ENCODE measurements at regions not wholly inside any gene's neighbourhood (a gene's known extent, or its start where the extent isn't known, plus 50 kb on each side); places are given as distances from the start of the nearest gene placed in this dataset.

GRCh38 chr3:189025866-189026265, 145.9 kb upstream of the TPRG1 start:
- H3K9me3 ChIP-seq: no peaks in the 10 kb centered on the region
- H3K4me1 ChIP-seq: no peaks in the 10 kb centered on the region
- H3K27ac ChIP-seq (replicated peaks in 1 of 4): no peak overlapping the region
- TF ChIP-seq POLR2A (IDR thresholded peaks at IDR 0.05; ENCODE audit: low read depth): no peak
- TF ChIP-seq, protein P1, sequence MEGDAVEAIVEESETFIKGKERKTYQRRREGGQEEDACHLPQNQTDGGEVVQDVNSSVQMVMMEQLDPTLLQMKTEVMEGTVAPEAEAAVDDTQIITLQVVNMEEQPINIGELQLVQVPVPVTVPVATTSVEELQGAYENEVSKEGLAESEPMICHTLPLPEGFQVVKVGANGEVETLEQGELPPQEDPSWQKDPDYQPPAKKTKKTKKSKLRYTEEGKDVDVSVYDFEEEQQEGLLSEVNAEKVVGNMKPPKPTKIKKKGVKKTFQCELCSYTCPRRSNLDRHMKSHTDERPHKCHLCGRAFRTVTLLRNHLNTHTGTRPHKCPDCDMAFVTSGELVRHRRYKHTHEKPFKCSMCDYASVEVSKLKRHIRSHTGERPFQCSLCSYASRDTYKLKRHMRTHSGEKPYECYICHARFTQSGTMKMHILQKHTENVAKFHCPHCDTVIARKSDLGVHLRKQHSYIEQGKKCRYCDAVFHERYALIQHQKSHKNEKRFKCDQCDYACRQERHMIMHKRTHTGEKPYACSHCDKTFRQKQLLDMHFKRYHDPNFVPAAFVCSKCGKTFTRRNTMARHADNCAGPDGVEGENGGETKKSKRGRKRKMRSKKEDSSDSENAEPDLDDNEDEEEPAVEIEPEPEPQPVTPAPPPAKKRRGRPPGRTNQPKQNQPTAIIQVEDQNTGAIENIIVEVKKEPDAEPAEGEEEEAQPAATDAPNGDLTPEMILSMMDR (IDR thresholded peaks at IDR 0.05): no peak
- no peak for TF ChIP-seq POLR2AphosphoS5 (IDR thresholded peaks at IDR 0.05)
- no peak for TF ChIP-seq EP300 (IDR thresholded peaks at IDR 0.05)
- no peaks in the 10 kb centered on the region for H3K27me3 ChIP-seq
- H3K36me3 ChIP-seq: no peaks in the 10 kb centered on the region
- 88% methylated on average over 2 of the region's 2 CpGs for WGBS
- H3K4me3 ChIP-seq: no peak overlapping the region
- DNase-seq (ENCODE audit: extremely low spot score): no peak
- intact Hi-C loops (cut with DNase I): no loop called here

- no peak overlapping the region for H3K4me3 ChIP-seq
- no peak overlapping the region for H3K27ac ChIP-seq (replicated peaks in 1 of 4)
- 91% methylated on average over 4 of the region's 4 CpGs for WGBS
- no peaks in the 10 kb centered on the region for H3K9me3 ChIP-seq
- TF ChIP-seq, protein P1 (IDR thresholded peaks at IDR 0.05): no peak
- no peak for TF ChIP-seq POLR2AphosphoS5 (IDR thresholded peaks at IDR 0.05)
- TF ChIP-seq EP300 (IDR thresholded peaks at IDR 0.05): no peak
- no peak for TF ChIP-seq POLR2A (IDR thresholded peaks at IDR 0.05; ENCODE audit: low read depth)
- no peaks in the 10 kb centered on the region for H3K27me3 ChIP-seq
- no peaks in the 10 kb centered on the region for H3K4me1 ChIP-seq
- H3K36me3 ChIP-seq: no peaks in the 10 kb centered on the region
- DNase-seq (ENCODE audit: extremely low spot score): no peak
- intact Hi-C loops (cut with DNase I): no loop called here
Observed at GRCh38 chr3:189027626-189028155, 144.1 kb upstream of the TPRG1 start.

DNA sequence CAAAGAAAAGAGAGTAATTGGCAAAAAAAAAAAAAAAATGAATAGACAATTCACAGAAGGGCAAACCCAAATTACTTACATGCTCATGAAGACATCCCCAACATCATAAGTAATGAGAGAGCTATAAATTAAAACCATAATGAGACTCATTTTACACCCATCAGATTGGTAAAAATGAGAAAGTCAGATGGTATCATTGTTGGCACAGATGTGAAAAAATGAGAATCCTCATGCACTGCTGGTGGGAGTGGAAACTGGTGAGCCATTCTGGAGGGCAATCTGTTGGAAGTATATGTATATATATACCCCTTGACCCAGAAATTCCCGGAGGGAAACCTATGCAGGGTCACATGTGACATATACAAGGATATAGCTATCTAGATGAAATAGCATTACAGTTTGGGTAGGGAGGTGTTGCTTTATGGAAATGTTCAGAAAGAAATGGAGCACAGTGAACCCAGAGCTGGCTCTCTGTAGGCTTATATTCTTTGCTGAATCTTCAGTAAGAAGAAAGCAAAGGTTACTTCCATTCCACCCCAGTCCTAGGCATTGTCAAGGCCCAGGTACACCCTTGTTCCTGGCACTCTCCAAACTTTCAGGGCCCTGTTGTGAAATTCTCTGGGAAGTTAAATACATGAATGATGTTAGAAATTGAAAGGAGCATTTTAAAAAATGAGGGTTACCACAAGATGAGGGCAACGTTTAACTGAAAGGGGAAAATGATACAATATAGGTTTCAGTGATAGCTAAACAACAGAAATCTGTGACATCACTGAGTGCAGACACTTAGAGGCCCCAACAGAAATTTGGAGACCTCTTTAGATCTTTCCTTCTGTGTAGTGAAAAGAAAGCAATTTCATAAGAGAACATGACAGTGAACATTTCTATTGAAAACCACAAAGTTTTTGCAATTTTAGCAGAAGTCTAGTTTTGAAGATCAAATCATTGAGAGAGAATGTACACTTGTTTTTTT, 132.7 kb upstream of the TPRG1 start:
- Histone ChIP-seq H3K4me3 (no peak overlapping the region), H3K9me3 (peaks cover 0 to 7% (median 0%) of the 10 kb centered on the region in 4 donors), H3K27ac (replicated peaks in 1 of 4) (no peak overlapping the region), H3K27me3 (no peaks in the 10 kb centered on the region), H3K4me1 (no peaks in the 10 kb centered on the region), H3K36me3 (no peaks in the 10 kb centered on the region)
- DNase-seq (ENCODE audit: extremely low spot score): no peak
- 80% methylated on average over 2 of the region's 2 CpGs for WGBS
- TF ChIP-seq, protein P1 (IDR thresholded peaks at IDR 0.05): no peak
- TF ChIP-seq EP300 (IDR thresholded peaks at IDR 0.05) (no peak), POLR2A (IDR thresholded peaks at IDR 0.05; ENCODE audit: low read depth) (no peak), POLR2AphosphoS5 (IDR thresholded peaks at IDR 0.05) (no peak)
- intact Hi-C loops (cut with DNase I): no loop called here

- TF ChIP-seq EP300 (IDR thresholded peaks at IDR 0.05) (no peak), POLR2AphosphoS5 (IDR thresholded peaks at IDR 0.05) (no peak), POLR2A (IDR thresholded peaks at IDR 0.05; ENCODE audit: low read depth) (no peak)
- TF ChIP-seq, protein P1 (IDR thresholded peaks at IDR 0.05): no peak
- intact Hi-C loops (cut with DNase I): no loop called here
- WGBS: 65% methylated on average over 4 of the region's 4 CpGs
- Histone ChIP-seq H3K27ac (replicated peaks in 1 of 4) (no peak overlapping the region), H3K27me3 (no peaks in the 10 kb centered on the region), H3K4me3 (no peak overlapping the region), H3K9me3 (no peaks in the 10 kb centered on the region), H3K4me1 (no peaks in the 10 kb centered on the region), H3K36me3 (no peaks in the 10 kb centered on the region)
- no peak for DNase-seq (ENCODE audit: extremely low spot score)
Observed at GRCh38 chr3:189040656-189041335, 131.0 kb upstream of the TPRG1 start.

Measured in esophagus muscularis mucosa (tissue), 4 donors.